ENCODE measurements at regions not wholly inside any gene's neighbourhood (a gene's known extent, or its start where the extent isn't known, plus 50 kb on each side); places are given as distances from the start of the nearest gene placed in this dataset.

- DNase-seq, result peak; percentile 47
Measured at GRCh38 chr14:49971156-49972130, 78.6 kb downstream of the ARF6 start.

GRCh38 chr14:49972131-49972671, 79.3 kb downstream of the ARF6 start:
- peak; percentile 58 for DNase-seq

- DNase-seq, result peak; percentile 80
Measured at GRCh38 chr14:49972823-49973222, 79.9 kb downstream of the ARF6 start.

GRCh38 chr14:49975276-49975675, 82.4 kb downstream of the ARF6 start:
- peak; percentile 91 for DNase-seq

- no peak for DNase-seq
Measured at GRCh38 chr14:49975799-49976198, 82.9 kb downstream of the ARF6 start.

GRCh38 chr14:49977126-49977841, 84.4 kb downstream of the ARF6 start:
- no peak for DNase-seq

GRCh38 chr14:49980027-49980426, 87.1 kb downstream of the ARF6 start:
- DNase-seq, result no peak

GRCh38 chr14:49982082-49982481, 89.2 kb downstream of the ARF6 start:
- DNase-seq, result no peak

- DNase-seq, result peak; percentile 95
Measured at GRCh38 chr14:49982501-49982951, 89.6 kb downstream of the ARF6 start.

- peak; percentile 48 for DNase-seq
Measured at GRCh38 chr14:49984424-49984823, 91.5 kb downstream of the ARF6 start.

GRCh38 chr14:49986343-49987014, 93.6 kb downstream of the ARF6 start:
- DNase-seq, result peak; percentile 52

- DNase-seq, result no peak
Measured at GRCh38 chr14:49988080-49988990, 95.5 kb downstream of the ARF6 start.

GRCh38 chr14:49989966-49990365, 97.1 kb downstream of the ARF6 start:
- no peak for DNase-seq

- DNase-seq, result no peak
Measured at GRCh38 chr14:49991491-49991890, 98.6 kb downstream of the ARF6 start.

- no peak for DNase-seq
Measured at GRCh38 chr14:49992036-49992435, 99.2 kb downstream of the ARF6 start.

GRCh38 chr14:49992448-49992847, 99.6 kb downstream of the ARF6 start:
- DNase-seq, result no peak

- no peak for DNase-seq
Measured at GRCh38 chr14:49992901-49993339, 100.0 kb downstream of the ARF6 start.

GRCh38 chr14:49993565-49993964, 100.7 kb downstream of the ARF6 start:
- DNase-seq, result no peak

GRCh38 chr14:49994951-49995561, 102.2 kb downstream of the ARF6 start:
- DNase-seq, result no peak

GRCh38 chr14:49997991-49998390, 105.1 kb downstream of the ARF6 start:
- no peak for DNase-seq

- peak; percentile 80 for DNase-seq
Measured at GRCh38 chr14:49999146-49999761, 106.4 kb downstream of the ARF6 start.

All from fibroblast of skin of abdomen (primary cell).